ENCODE measurements at regions not wholly inside any gene's neighbourhood (a gene's known extent, or its start where the extent isn't known, plus 50 kb on each side); places are given as distances from the start of the nearest gene placed in this dataset.

DNA sequence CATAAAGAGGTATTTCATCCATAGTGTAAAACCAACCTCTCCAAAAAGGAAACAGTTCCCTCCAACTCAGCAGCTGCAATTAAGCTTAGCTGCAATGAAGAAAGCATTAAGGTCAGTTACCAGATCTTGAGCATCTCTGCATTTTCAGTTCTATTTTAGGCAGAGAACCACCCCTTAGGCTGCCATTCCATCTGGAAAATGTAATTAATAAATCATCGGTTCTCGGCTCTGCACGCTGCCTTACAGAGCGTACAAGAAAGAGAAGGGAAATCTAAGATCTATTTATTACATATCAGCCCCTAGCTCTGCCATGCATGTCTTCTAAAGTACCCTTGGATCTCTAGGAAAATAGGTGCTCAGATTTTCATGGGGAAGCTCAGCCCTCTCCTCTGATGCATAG is 71.5 kb downstream of the RCN1 start:
- TF ChIP-seq MXI1 (IDR thresholded peaks at IDR 0.05; ENCODE audit: low read depth, low read length) (no peak), RCOR1 (IDR thresholded peaks at IDR 0.05; ENCODE audit: low read length) (no peak), FOXJ3 (CRISPR knock-in tag; IDR thresholded peaks at IDR 0.05) (no peak)
- TF ChIP-seq, protein P1, sequence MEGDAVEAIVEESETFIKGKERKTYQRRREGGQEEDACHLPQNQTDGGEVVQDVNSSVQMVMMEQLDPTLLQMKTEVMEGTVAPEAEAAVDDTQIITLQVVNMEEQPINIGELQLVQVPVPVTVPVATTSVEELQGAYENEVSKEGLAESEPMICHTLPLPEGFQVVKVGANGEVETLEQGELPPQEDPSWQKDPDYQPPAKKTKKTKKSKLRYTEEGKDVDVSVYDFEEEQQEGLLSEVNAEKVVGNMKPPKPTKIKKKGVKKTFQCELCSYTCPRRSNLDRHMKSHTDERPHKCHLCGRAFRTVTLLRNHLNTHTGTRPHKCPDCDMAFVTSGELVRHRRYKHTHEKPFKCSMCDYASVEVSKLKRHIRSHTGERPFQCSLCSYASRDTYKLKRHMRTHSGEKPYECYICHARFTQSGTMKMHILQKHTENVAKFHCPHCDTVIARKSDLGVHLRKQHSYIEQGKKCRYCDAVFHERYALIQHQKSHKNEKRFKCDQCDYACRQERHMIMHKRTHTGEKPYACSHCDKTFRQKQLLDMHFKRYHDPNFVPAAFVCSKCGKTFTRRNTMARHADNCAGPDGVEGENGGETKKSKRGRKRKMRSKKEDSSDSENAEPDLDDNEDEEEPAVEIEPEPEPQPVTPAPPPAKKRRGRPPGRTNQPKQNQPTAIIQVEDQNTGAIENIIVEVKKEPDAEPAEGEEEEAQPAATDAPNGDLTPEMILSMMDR (IDR thresholded peaks at IDR 0.05): no peak
- TF ChIP-seq, protein P2, sequence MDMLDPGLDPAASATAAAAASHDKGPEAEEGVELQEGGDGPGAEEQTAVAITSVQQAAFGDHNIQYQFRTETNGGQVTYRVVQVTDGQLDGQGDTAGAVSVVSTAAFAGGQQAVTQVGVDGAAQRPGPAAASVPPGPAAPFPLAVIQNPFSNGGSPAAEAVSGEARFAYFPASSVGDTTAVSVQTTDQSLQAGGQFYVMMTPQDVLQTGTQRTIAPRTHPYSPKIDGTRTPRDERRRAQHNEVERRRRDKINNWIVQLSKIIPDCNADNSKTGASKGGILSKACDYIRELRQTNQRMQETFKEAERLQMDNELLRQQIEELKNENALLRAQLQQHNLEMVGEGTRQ (IDR thresholded peaks at IDR 0.05; ENCODE audit: borderline replicate concordance, low read depth, low read length): no peak
- TF ChIP-seq, protein P3, sequence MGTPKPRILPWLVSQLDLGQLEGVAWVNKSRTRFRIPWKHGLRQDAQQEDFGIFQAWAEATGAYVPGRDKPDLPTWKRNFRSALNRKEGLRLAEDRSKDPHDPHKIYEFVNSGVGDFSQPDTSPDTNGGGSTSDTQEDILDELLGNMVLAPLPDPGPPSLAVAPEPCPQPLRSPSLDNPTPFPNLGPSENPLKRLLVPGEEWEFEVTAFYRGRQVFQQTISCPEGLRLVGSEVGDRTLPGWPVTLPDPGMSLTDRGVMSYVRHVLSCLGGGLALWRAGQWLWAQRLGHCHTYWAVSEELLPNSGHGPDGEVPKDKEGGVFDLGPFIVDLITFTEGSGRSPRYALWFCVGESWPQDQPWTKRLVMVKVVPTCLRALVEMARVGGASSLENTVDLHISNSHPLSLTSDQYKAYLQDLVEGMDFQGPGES (IDR thresholded peaks at IDR 0.05; ENCODE audit: low read depth, low read length): no peak
